ENCODE measurements at regions not wholly inside any gene's neighbourhood (a gene's known extent, or its start where the extent isn't known, plus 50 kb on each side); places are given as distances from the start of the nearest gene placed in this dataset.

- ATAC-seq, result no peak
- TF ChIP-seq CSDC2 (CRISPR knock-in tag; IDR thresholded peaks at IDR 0.05), result no peak
- TF ChIP-seq BACH2 (CRISPR knock-in tag; IDR thresholded peaks at IDR 0.05; ENCODE audit: borderline replicate concordance), result no peak
- no peak for TF ChIP-seq PATZ1 (CRISPR knock-in tag; IDR thresholded peaks at IDR 0.05; ENCODE audit: borderline replicate concordance)
- TF ChIP-seq POU6F1 (CRISPR knock-in tag; IDR thresholded peaks at IDR 0.05; ENCODE audit: borderline replicate concordance, low read depth), result no peak
- TF ChIP-seq ESRRG (CRISPR knock-in tag; IDR thresholded peaks at IDR 0.05), result no peak
Measured at GRCh38 chr1:108067884-108068540, 103.0 kb upstream of the VAV3 start.

- no peak for TF ChIP-seq CSRNP3 (CRISPR knock-in tag; IDR thresholded peaks at IDR 0.05)
- no peak for TF ChIP-seq ARNTL (CRISPR knock-in tag; IDR thresholded peaks at IDR 0.05; ENCODE audit: borderline replicate concordance, low read depth)
- no peak for ATAC-seq
Measured at GRCh38 chr1:108066808-108067207, 101.8 kb upstream of the VAV3 start.

GRCh38 chr1:108064255-108064654, 99.3 kb upstream of the VAV3 start:
- no peak for ATAC-seq
- TF ChIP-seq TSHZ2 (CRISPR knock-in tag; IDR thresholded peaks at IDR 0.05), result no peak
- no peak for TF ChIP-seq ZFP3 (CRISPR knock-in tag; IDR thresholded peaks at IDR 0.05)

GRCh38 chr1:108063703-108064102, 98.7 kb upstream of the VAV3 start:
- no peak for ATAC-seq
- TF ChIP-seq PATZ1 (CRISPR knock-in tag; IDR thresholded peaks at IDR 0.05; ENCODE audit: borderline replicate concordance) (no peak), ZFP3 (CRISPR knock-in tag; IDR thresholded peaks at IDR 0.05) (no peak), ZNF70 (CRISPR knock-in tag; IDR thresholded peaks at IDR 0.05) (no peak), PPARA (CRISPR knock-in tag; IDR thresholded peaks at IDR 0.05; ENCODE audit: borderline replicate concordance) (no peak), RARB (CRISPR knock-in tag; IDR thresholded peaks at IDR 0.05) (no peak), ESRRG (CRISPR knock-in tag; IDR thresholded peaks at IDR 0.05) (no peak), OSR1 (CRISPR knock-in tag; IDR thresholded peaks at IDR 0.05) (no peak), SNAI2 (CRISPR knock-in tag; IDR thresholded peaks at IDR 0.05) (no peak), CSRNP3 (CRISPR knock-in tag; IDR thresholded peaks at IDR 0.05) (no peak), TCF4 (CRISPR knock-in tag; IDR thresholded peaks at IDR 0.05; ENCODE audit: borderline replicate concordance) (no peak), ARNTL (CRISPR knock-in tag; IDR thresholded peaks at IDR 0.05; ENCODE audit: borderline replicate concordance, low read depth) (no peak), CREB5 (CRISPR knock-in tag; IDR thresholded peaks at IDR 0.05; ENCODE audit: low read depth) (no peak), ISL1 (CRISPR knock-in tag; IDR thresholded peaks at IDR 0.05) (no peak)

Data from SK-N-SH treated with all-trans-retinoic acid at 6 μM for 48 hours (cell line).